GM19035 (cell line): ENCODE measurements at regions not wholly inside any gene's neighbourhood (a gene's known extent, or its start where the extent isn't known, plus 50 kb on each side); places are given as distances from the start of the nearest gene placed in this dataset.

Experiments used
- ATAC-seq: cut with Tn5 transposase; IDR thresholded peaks from one replicate; pipeline ENCODE4 v1.9.1; 2021; ENCODE audit not compliant: unreplicated experiment

GRCh38 chr9:21657966-21658667 is 144.3 kb upstream of the MTAP start:
- ATAC-seq: no peak

GRCh38 chr9:21660976-21661375 is 141.5 kb upstream of the MTAP start:
- no peak for ATAC-seq

- no peak for ATAC-seq
These were observed 140.8 kb upstream of the MTAP start for GRCh38 chr9:21661626-21662025.

GRCh38 chr9:21668516-21668915 is 133.9 kb upstream of the MTAP start:
- ATAC-seq: no peak

- no peak for ATAC-seq
These were observed 132.7 kb upstream of the MTAP start for GRCh38 chr9:21669701-21670100.

- no peak for ATAC-seq
These were observed 132.1 kb upstream of the MTAP start for GRCh38 chr9:21670374-21670773.

- ATAC-seq: no peak
These were observed 130.3 kb upstream of the MTAP start for GRCh38 chr9:21672140-21672539.

- no peak for ATAC-seq
These were observed 129.7 kb upstream of the MTAP start for GRCh38 chr9:21672761-21673160.

- no peak for ATAC-seq
These were observed 127.5 kb upstream of the MTAP start for GRCh38 chr9:21674894-21675293.

GRCh38 chr9:21677387-21677786 is 125.0 kb upstream of the MTAP start:
- no peak for ATAC-seq

- no peak for ATAC-seq
These were observed 124.6 kb upstream of the MTAP start for GRCh38 chr9:21677834-21678233.

GRCh38 chr9:21679432-21679831 is 123.0 kb upstream of the MTAP start:
- no peak for ATAC-seq

GRCh38 chr9:21680590-21680989 is 121.8 kb upstream of the MTAP start:
- ATAC-seq: no peak

GRCh38 chr9:21681641-21682040 is 120.8 kb upstream of the MTAP start:
- no peak for ATAC-seq

GRCh38 chr9:21682381-21682780 is 120.1 kb upstream of the MTAP start:
- ATAC-seq: no peak

GRCh38 chr9:21682981-21683380 is 119.5 kb upstream of the MTAP start:
- ATAC-seq: no peak

- no peak for ATAC-seq
These were observed 118.8 kb upstream of the MTAP start for GRCh38 chr9:21683484-21684175.

GRCh38 chr9:21684231-21684630 is 118.2 kb upstream of the MTAP start:
- no peak for ATAC-seq

GRCh38 chr9:21684831-21685362 is 117.5 kb upstream of the MTAP start:
- no peak for ATAC-seq

- no peak for ATAC-seq
These were observed 116.9 kb upstream of the MTAP start for GRCh38 chr9:21685502-21685901.

- no peak for ATAC-seq
These were observed 115.7 kb upstream of the MTAP start for GRCh38 chr9:21686738-21687137.

GRCh38 chr9:21687351-21687750 is 115.1 kb upstream of the MTAP start:
- ATAC-seq: no peak
